ENCODE measurements at regions not wholly inside any gene's neighbourhood (a gene's known extent, or its start where the extent isn't known, plus 50 kb on each side); places are given as distances from the start of the nearest gene placed in this dataset.

DNA sequence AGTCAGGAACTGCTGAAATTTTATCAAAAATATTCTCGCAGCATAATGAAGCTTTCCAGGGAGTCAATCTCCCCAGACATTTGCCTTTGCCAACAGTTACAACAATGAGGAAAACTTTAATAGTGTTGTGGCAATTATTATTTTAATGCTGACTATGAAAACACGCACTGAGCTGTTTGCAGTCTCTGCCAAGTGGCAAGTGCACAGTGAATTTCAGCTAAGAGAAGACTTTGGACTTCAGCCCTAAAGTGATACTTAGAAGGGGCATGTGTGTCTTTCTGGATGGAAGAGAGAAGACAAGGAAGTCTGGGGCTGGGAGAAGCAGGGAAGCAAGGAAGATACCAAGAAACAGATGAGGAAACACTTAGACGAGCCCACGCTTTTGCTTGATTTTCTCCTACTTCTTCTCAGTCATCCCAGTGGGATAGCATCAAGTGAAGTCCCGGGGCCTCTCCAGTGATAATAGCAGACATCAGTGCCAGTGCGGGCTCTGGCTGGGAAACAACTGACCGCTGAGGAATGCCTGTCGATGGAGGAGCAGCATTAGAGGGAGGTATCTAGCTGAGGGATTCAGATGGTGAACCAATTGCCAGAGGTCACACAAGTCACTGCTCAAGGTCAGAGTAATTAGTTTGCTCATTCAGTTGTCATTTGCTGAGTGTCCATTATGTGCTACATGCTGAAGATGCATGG lies 196.3 kb downstream of the TTLL7 start:
- no peak for DNase-seq (ENCODE audit: low read depth, low spot score)
- H3K4me3 ChIP-seq (ENCODE audit: low read depth, low read length), result no peak overlapping the region
- TF ChIP-seq, protein P1, sequence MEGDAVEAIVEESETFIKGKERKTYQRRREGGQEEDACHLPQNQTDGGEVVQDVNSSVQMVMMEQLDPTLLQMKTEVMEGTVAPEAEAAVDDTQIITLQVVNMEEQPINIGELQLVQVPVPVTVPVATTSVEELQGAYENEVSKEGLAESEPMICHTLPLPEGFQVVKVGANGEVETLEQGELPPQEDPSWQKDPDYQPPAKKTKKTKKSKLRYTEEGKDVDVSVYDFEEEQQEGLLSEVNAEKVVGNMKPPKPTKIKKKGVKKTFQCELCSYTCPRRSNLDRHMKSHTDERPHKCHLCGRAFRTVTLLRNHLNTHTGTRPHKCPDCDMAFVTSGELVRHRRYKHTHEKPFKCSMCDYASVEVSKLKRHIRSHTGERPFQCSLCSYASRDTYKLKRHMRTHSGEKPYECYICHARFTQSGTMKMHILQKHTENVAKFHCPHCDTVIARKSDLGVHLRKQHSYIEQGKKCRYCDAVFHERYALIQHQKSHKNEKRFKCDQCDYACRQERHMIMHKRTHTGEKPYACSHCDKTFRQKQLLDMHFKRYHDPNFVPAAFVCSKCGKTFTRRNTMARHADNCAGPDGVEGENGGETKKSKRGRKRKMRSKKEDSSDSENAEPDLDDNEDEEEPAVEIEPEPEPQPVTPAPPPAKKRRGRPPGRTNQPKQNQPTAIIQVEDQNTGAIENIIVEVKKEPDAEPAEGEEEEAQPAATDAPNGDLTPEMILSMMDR (IDR thresholded peaks at IDR 0.05; ENCODE audit: low read depth, low read length), result no peak
- in situ Hi-C loops (cut with HindIII; ENCODE audit: low sequenced_read_pairs), result no loop called here

DNA sequence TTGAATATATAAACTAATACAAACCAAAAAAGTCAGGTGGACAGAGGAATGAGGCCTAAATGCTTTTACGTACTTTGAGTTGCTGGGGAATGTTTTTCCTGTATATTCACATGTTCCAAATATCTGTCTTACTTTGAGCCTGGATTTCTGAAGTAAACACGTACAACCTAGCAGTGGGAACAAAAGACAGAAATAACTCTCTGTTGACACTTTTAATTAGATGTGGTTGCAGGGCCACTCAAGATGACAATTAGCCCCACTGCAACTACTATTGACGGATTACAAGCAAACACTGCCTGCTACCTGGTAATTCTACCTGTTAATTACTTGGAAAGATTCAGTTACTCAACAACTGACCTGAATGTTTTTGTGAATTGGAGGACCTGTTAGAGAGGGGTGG lies 196.9 kb downstream of the TTLL7 start:
- H3K4me3 ChIP-seq (ENCODE audit: low read depth, low read length), result no peak overlapping the region
- TF ChIP-seq, protein P1 (IDR thresholded peaks at IDR 0.05; ENCODE audit: low read depth, low read length), result no peak
- DNase-seq (ENCODE audit: low read depth, low spot score), result no peak
- in situ Hi-C loops (cut with HindIII; ENCODE audit: low sequenced_read_pairs), result no loop called here

DNA sequence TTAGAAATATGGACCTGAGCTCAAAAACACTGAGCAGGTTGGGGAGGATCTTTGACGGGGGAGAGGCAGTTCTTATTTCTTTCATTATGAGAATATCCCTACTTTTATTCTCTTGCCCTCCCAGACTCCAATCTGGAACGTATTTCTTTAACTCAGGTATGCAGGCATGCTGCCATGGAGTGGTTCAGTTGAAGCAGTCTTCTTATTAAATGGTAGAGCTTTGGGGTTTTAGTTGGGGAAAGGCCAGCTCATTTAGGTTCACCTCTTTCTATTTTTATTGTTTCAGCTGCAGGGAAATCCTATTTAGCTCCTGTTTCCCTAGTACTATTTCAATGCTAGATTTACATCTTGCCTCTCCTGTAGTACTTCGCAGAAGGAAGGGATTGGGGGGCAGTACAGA lies 198.9 kb downstream of the TTLL7 start:
- in situ Hi-C loops (cut with HindIII; ENCODE audit: low sequenced_read_pairs), result no loop called here
- DNase-seq (ENCODE audit: low read depth, low spot score), result no peak
- TF ChIP-seq, protein P1 (IDR thresholded peaks at IDR 0.05; ENCODE audit: low read depth, low read length), result no peak

DNA sequence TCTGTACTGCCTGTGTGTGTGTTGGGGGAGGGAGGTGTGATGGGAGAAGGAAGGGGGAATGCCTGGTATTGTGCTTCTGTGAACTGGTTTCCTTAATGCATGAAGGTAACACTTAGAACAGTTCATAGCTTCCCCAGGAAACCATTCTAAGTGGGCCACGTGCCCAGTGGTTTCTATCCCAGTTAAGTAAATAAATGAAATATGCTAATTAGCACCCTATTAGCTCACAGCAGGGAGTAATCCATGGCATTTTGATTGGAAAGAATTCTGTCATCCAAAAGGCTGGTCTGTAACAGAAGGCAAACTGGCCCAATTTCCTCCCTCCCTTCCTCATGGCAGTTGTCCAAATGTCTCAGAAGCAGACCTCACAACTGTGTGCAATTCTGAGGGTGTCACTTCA lies 199.3 kb downstream of the TTLL7 start:
- TF ChIP-seq, protein P1 (IDR thresholded peaks at IDR 0.05; ENCODE audit: low read depth, low read length), result no peak
- no peak for DNase-seq (ENCODE audit: low read depth, low spot score)
- in situ Hi-C loops (cut with HindIII; ENCODE audit: low sequenced_read_pairs), result no loop called here
- no peak overlapping the region for H3K4me3 ChIP-seq (ENCODE audit: low read depth, low read length)

More for the DNA sequence above, 198.9 kb downstream of the TTLL7 start:
- no peak overlapping the region for H3K4me3 ChIP-seq (ENCODE audit: low read depth, low read length)

DNA sequence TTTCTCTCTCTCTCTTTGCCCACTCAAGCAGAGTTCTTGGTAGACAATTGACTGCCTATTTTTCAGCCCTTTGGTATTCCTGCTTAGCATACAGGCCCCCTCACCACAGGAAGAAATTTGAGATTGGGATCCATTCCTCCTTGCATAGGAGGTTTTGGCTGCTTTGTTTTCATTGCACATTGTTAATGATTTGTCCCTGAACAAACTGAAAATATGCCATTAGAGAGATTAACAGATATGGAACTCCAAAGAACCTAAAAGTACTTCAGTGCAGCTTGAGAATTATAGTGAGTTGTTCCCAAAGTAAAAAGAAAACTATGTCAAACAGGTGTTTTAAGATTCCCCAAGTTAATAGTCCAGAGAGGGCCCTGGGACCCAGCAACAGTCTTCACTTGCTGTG lies 200.0 kb downstream of the TTLL7 start:
- H3K4me3 ChIP-seq (ENCODE audit: low read depth, low read length), result no peak overlapping the region
- no peak for DNase-seq (ENCODE audit: low read depth, low spot score)
- in situ Hi-C loops (cut with HindIII; ENCODE audit: low sequenced_read_pairs), result no loop called here
- TF ChIP-seq, protein P1 (IDR thresholded peaks at IDR 0.05; ENCODE audit: low read depth, low read length), result no peak

DNA sequence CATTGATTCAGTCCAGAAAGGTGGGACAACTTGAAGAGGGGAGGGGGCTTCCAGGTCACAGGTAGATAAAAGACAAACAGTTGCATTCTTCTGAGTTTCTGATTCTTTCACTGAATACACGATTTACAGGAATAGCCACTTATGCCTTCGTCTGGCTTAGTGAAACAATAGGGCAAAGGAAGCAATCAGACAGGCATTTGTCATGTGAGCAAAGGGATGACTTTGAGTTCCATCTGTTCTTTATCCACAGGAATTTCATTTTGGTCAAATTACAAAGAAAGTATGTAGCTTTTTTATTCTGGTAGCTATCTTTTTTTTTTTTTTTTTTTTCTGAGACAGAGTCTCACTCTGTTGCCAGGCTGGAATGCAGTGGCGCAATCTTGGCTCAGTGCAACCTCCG lies 202.5 kb downstream of the TTLL7 start:
- in situ Hi-C loops (cut with HindIII; ENCODE audit: low sequenced_read_pairs), result no loop called here

More for the DNA sequence above, 202.5 kb downstream of the TTLL7 start:
- DNase-seq (ENCODE audit: low read depth, low spot score), result no peak
- H3K4me3 ChIP-seq (ENCODE audit: low read depth, low read length), result no peak overlapping the region
- TF ChIP-seq, protein P1 (IDR thresholded peaks at IDR 0.05; ENCODE audit: low read depth, low read length), result no peak

Data from astrocyte of the spinal cord (primary cell).